H1 (cell line): ENCODE measurements at regions not wholly inside any gene's neighbourhood (a gene's known extent, or its start where the extent isn't known, plus 50 kb on each side); places are given as distances from the start of the nearest gene placed in this dataset.

Source experiments
- CTCF ChIA-PET: fragments of 300-600 bp; sonication (Branson Sonifier 250); formaldehyde crosslinking; loops from one replicate; lab custom pipeline; 2021; ENCODE audit not compliant: partially characterized antibody; lab: Charles Lee
- POLR2A ChIA-PET: fragments of 300-600 bp; sonication (Branson Sonifier 250); formaldehyde crosslinking; loops from one replicate; lab custom pipeline; 2021; ENCODE audit warnings: inconsistent platforms; ENCODE audit not compliant: partially characterized antibody; lab: Charles Lee
- DNase-seq, 2 experiments: peaks; one replicate each; pipeline versions ENCODE4 v3.0.0 to v3.0.0-alpha.2; 2010 to 2022; ENCODE audit warnings: low spot score in 2 of 2, low read depth in 1 of 2, mixed read lengths in 1 of 2
- FAIRE-seq: peaks from 2 replicates; lab custom pipeline; 2011; peaks lifted over from hg19 to GRCh38; lab: Jason Lieb, UNC
- H2AFZ ChIP-seq: 2 replicates; pipeline ENCODE4 v1.8.1; 2012; ENCODE audit warnings: low read length, inconsistent platforms
- H2AK5ac ChIP-seq: 2 replicates; pipeline ENCODE4 v1.6.1; 2013; ENCODE audit warnings: low read depth, low read length
- H2BK120ac ChIP-seq: replicated peaks from 2 replicates; pipeline ENCODE3; 2013; ENCODE audit warnings: low read depth, low read length, inconsistent platforms
- H2BK12ac ChIP-seq: 2 replicates; pipeline ENCODE4 v1.6.1; 2013; ENCODE audit warnings: low read depth, low read length
- H2BK15ac ChIP-seq: 2 replicates; pipeline ENCODE4 v1.6.1; 2013; ENCODE audit warnings: low read length
- H2BK20ac ChIP-seq: 2 replicates; pipeline ENCODE4 v1.6.1; 2013; ENCODE audit warnings: low read length
- H2BK5ac ChIP-seq: 2 replicates; pipeline ENCODE4 v1.6.1; 2013; ENCODE audit warnings: low read depth, low read length
- H3K14ac ChIP-seq: 2 replicates; pipeline ENCODE4 v1.6.1; 2013; ENCODE audit warnings: inconsistent platforms; ENCODE audit not compliant: insufficient read length
- H3K18ac ChIP-seq: 2 replicates; pipeline ENCODE4 v1.6.1; 2013; ENCODE audit warnings: low read length; ENCODE audit errors: extremely low read depth
- H3K23ac ChIP-seq: 2 replicates; pipeline ENCODE4 v1.6.1; 2013; ENCODE audit warnings: inconsistent platforms; ENCODE audit not compliant: insufficient read length
- H3K23me2 ChIP-seq: 2 replicates; pipeline ENCODE4 v1.6.1; 2013; ENCODE audit warnings: low read depth, low read length
- H3K27ac ChIP-seq: 2 replicates; pipeline ENCODE4 v1.6.1; 2011; ENCODE audit warnings: low read depth, low read length, inconsistent platforms
- H3K27me3 ChIP-seq, 4 experiments: replicated peaks in 1 of 4; 1 replicate in 1 of 4; 2 replicates in 3 of 4; pipeline versions ENCODE4 v1.6.1 to v1.8.1; 2011 to 2013; ENCODE audit warnings: low read length in 3 of 4, mild to moderate bottlenecking in 3 of 4, inconsistent platforms in 2 of 4, mixed read lengths in 2 of 4, moderate library complexity in 1 of 4; ENCODE audit not compliant: control insufficient read depth in 3 of 4, insufficient read depth in 3 of 4; ENCODE audit errors: extremely low read depth in 1 of 4
- H3K36me3 ChIP-seq, 4 experiments: 2 replicates each; pipeline versions ENCODE4 v1.6.1 to v1.8.1; 2011 to 2013; ENCODE audit warnings: mild to moderate bottlenecking in 4 of 4, low read length in 3 of 4, moderate library complexity in 2 of 4, control low read depth in 1 of 4, inconsistent platforms in 1 of 4; ENCODE audit not compliant: insufficient read depth in 4 of 4, control insufficient read depth in 2 of 4
- H3K4ac ChIP-seq: replicated peaks from 2 replicates; pipeline ENCODE3; 2013; ENCODE audit warnings: low read length, low read depth, mixed read lengths, inconsistent platforms; ENCODE audit not compliant: insufficient read length
- H3K4me1 ChIP-seq, 4 experiments: replicated peaks in 1 of 4; 1 replicate in 1 of 4; 2 replicates in 3 of 4; pipeline versions ENCODE4 v1.6.1 to v1.8.1; 2011 to 2013; ENCODE audit warnings: low read length in 3 of 4, inconsistent platforms in 2 of 4, mixed read lengths in 1 of 4; ENCODE audit not compliant: insufficient read depth in 4 of 4, control insufficient read depth in 3 of 4
- H3K4me2 ChIP-seq, 2 experiments: 2 replicates each; pipeline versions ENCODE4 v1.6.1 to v1.8.1; 2011 to 2013; ENCODE audit warnings: low read depth in 2 of 2, low read length in 2 of 2, control low read depth in 1 of 2, inconsistent platforms in 1 of 2, mild to moderate bottlenecking in 1 of 2; ENCODE audit not compliant: insufficient read depth in 1 of 2
- H3K4me3 ChIP-seq, 4 experiments: fragments of 200-600, 300-600 bp in 1 of 4; sonication (generic), shearing (Covaris generic), sonication (Bioruptor Twin) in 1 of 4; 2 replicates each; pipeline versions ENCODE4 v1.5.1 to v1.8.1; 2011 to 2016; ENCODE audit warnings: low read length in 4 of 4, low read depth in 3 of 4, control low read depth in 2 of 4, inconsistent platforms in 2 of 4, mild to moderate bottlenecking in 2 of 4, mixed read lengths in 1 of 4, moderate library complexity in 1 of 4; ENCODE audit not compliant: insufficient read depth in 2 of 4; ENCODE audit errors: extremely low read depth in 1 of 4
- H3K56ac ChIP-seq: replicated peaks from 2 replicates; pipeline ENCODE3; 2013; ENCODE audit warnings: low read depth, mild to moderate bottlenecking, mixed read lengths, low read length, inconsistent platforms; ENCODE audit not compliant: insufficient read length
- H3K79me1 ChIP-seq: 2 replicates; pipeline ENCODE4 v1.6.1; 2013; ENCODE audit warnings: low read depth, low read length, control low read depth
- H3K79me2 ChIP-seq, 2 experiments: 2 replicates each; pipeline versions ENCODE4 v1.6.1 to v1.8.1; 2012 to 2013; ENCODE audit warnings: low read length in 2 of 2, mild to moderate bottlenecking in 2 of 2, inconsistent platforms in 1 of 2; ENCODE audit not compliant: insufficient read depth in 2 of 2, control insufficient read depth in 1 of 2
- H3K9ac ChIP-seq, 4 experiments: replicated peaks in 1 of 4; 1 replicate in 1 of 4; 2 replicates in 3 of 4; pipeline versions ENCODE4 v1.6.1 to v1.8.1; 2011 to 2013; ENCODE audit warnings: low read depth in 3 of 4, low read length in 3 of 4, control low read depth in 2 of 4, mild to moderate bottlenecking in 2 of 4, moderate library complexity in 2 of 4, inconsistent platforms in 1 of 4; ENCODE audit errors: extremely low read depth in 1 of 4
- H3K9me3 ChIP-seq, 2 experiments: 2 replicates each; pipeline versions ENCODE4 v1.6.1 to v1.8.1; 2012 to 2013; ENCODE audit warnings: mild to moderate bottlenecking in 2 of 2, moderate library complexity in 2 of 2, control low read depth in 1 of 2, inconsistent platforms in 1 of 2, low read depth in 1 of 2, low read length in 1 of 2, mixed read lengths in 1 of 2; ENCODE audit not compliant: insufficient read depth in 2 of 2
- H4K20me1 ChIP-seq, 2 experiments: replicated peaks in 1 of 2; 2 replicates each; pipeline versions ENCODE3 to v1.8.1; 2011 to 2013; ENCODE audit warnings: inconsistent platforms in 2 of 2, low read length in 2 of 2, mild to moderate bottlenecking in 1 of 2; ENCODE audit not compliant: insufficient read depth in 2 of 2, control insufficient read depth in 1 of 2
- H4K5ac ChIP-seq: 2 replicates; pipeline ENCODE4 v1.6.1; 2013; ENCODE audit warnings: low read length, low read depth, mixed read lengths, inconsistent platforms; ENCODE audit not compliant: insufficient read length
- H4K8ac ChIP-seq: 2 replicates; pipeline ENCODE4 v1.8.0; 2013; ENCODE audit warnings: mild to moderate bottlenecking, moderate library complexity, low read length, inconsistent platforms; ENCODE audit not compliant: insufficient read depth; ENCODE audit errors: extremely low read depth
- H4K91ac ChIP-seq: replicated peaks from 2 replicates; pipeline ENCODE3; 2013; ENCODE audit warnings: low read length, mixed read lengths, inconsistent platforms; ENCODE audit not compliant: insufficient read length
- ASH2L ChIP-seq: fragments of 200-600, 300-600 bp; sonication (generic); IDR thresholded peaks from one replicate; pipeline ENCODE4 v1.7.1; 2017; ENCODE audit warnings: low read length
- BRCA1 ChIP-seq: IDR thresholded peaks from 2 replicates; pipeline ENCODE4 v1.6.1; 2012; ENCODE audit warnings: low read depth, low read length, improper control_type of control experiment
- CBX5 ChIP-seq: fragments of 300-800, 300-1000 bp; sonication (generic); IDR thresholded peaks from 2 replicates; pipeline ENCODE4 v1.7.1; 2016; ENCODE audit warnings: antibody characterized with exemption, low read length, low read depth
- EGR1 ChIP-seq: IDR thresholded peaks from 2 replicates; pipeline ENCODE4 v1.6.1; 2011; ENCODE audit warnings: low read depth, low read length, borderline replicate concordance
- KDM1A ChIP-seq: fragments of 200-600, 300-600 bp; sonication (generic); IDR thresholded peaks from 2 replicates; pipeline ENCODE4 v1.7.1; 2016; ENCODE audit warnings: mild to moderate bottlenecking, low read length, borderline replicate concordance
- KDM5A ChIP-seq: fragments of 200-600 bp; IDR thresholded peaks from 2 replicates; pipeline ENCODE4 v1.7.1; 2012; ENCODE audit warnings: mild to moderate bottlenecking, low read length, inconsistent platforms, mixed read lengths
- POU5F1 ChIP-seq: IDR thresholded peaks from 2 replicates; pipeline ENCODE4 v1.6.1; 2011; ENCODE audit warnings: low read depth, mild to moderate bottlenecking, low read length, moderate library complexity
- RFX5 ChIP-seq: IDR thresholded peaks from 2 replicates; pipeline ENCODE4 v1.6.1; 2011; ENCODE audit warnings: low read depth, low read length, improper control_type of control experiment, borderline replicate concordance
- SRF ChIP-seq: IDR thresholded peaks from 2 replicates; pipeline ENCODE4 v1.6.1; 2011; ENCODE audit warnings: mild to moderate bottlenecking, low read depth, low read length, moderate library complexity
- TBP ChIP-seq: IDR thresholded peaks from 2 replicates; pipeline ENCODE4 v1.6.1; 2011; ENCODE audit warnings: low read depth, low read length, improper control_type of control experiment
- TEAD4 ChIP-seq: IDR thresholded peaks from 2 replicates; pipeline ENCODE4 v1.6.1; 2012; ENCODE audit warnings: low read depth, low read length, inconsistent platforms, mixed read lengths
- WGBS, 2 experiments: shearing (Covaris generic) in 1 of 2; methylation state at CpG; one replicate each; pipeline versions ENCODE4 v1.1.6 to v1.1.7; 2013 to 2015; ENCODE audit warnings: low lambda C conversion rate in 2 of 2, mixed read lengths in 2 of 2, inconsistent platforms in 1 of 2, low coverage in 1 of 2, missing lambda C conversion rate in 1 of 2; ENCODE audit not compliant: insufficient replicate concordance in 2 of 2, insufficient coverage in 1 of 2, insufficient read length in 1 of 2; ENCODE audit errors: extremely low coverage in 1 of 2, missing lambda C conversion rate in 1 of 2; 5-methylcytosine and 5-hydroxymethylcytosine counted together
- TF ChIP-seq, protein P1 (sequence below): IDR thresholded peaks from 2 replicates; pipeline ENCODE4 v1.6.1; 2012; ENCODE audit warnings: low read length, inconsistent platforms
- TF ChIP-seq, protein P2 (sequence below): IDR thresholded peaks from 2 replicates; pipeline ENCODE4 v1.6.1; 2011; ENCODE audit warnings: low read depth, mild to moderate bottlenecking, low read length; ENCODE audit not compliant: insufficient read depth

DNA sequence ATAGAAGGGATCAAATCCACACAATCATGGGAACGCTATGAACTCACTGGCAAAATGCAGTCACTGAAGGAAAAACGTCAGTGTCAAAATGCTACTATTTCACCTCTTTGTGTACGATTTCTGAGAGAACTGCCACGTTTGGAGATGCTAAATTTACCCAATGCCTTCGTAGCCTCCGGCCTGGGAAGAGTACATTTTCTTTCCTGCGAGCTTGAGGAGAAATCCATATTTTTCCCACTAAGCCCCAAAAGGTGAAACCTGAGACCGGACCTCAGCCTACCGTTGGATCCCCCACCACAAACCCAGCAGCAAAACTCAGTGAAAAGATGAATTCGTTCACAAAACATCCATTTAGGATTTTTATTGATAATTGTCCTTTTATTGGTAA is 131.7 kb downstream of the GPX5 start:
- FAIRE-seq (no peak), DNase-seq (no peak)
- Histone ChIP-seq H3K18ac (no peak overlapping the region), H3K9ac (peak overlapping the region; percentile 41 to 74 (median 44); a peak in 6 of 7 replicates), H3K14ac (no peak overlapping the region), H3K56ac (no peak overlapping the region), H3K9me3 (no peaks in the 10 kb centered on the region), H3K79me2 (no peaks in the 10 kb centered on the region), H4K91ac (no peak overlapping the region), H2AK5ac (no peak overlapping the region), H3K4me3 (peak overlapping the region; percentile 70 to 97 (median 81)), H2BK15ac (no peak overlapping the region), H3K79me1 (no peaks in the 10 kb centered on the region), H3K27me3 (peaks cover 0 to 5% (median 2%) of the 10 kb centered on the region in 4 experiments; a peak in 4 of 7 replicates), H3K23ac (no peak overlapping the region), H2AFZ (peak overlapping the region; percentile 85), H2BK12ac (no peak overlapping the region), H4K8ac (no peak overlapping the region), H3K27ac (no peak overlapping the region), H2BK120ac (no peak overlapping the region), H3K4me2 (peak overlapping the region; percentile 62 to 86), H2BK5ac (no peak overlapping the region), H3K36me3 (no peaks in the 10 kb centered on the region), H3K4me1 (no peaks in the 10 kb centered on the region), H3K4ac (no peak overlapping the region), H4K5ac (no peak overlapping the region), H2BK20ac (no peak overlapping the region), H3K23me2 (peaks cover 10% of the 10 kb centered on the region; the same call in 1 of the 2 replicates), H4K20me1 (no peaks in the 10 kb centered on the region)
- ChIA-PET CTCF (interaction anchor here (1.2 kb wide), 1 partner anchor 21 kb away, joined by 3 read pairs; no protein-coding TSS in a partner anchor), POLR2A (no interaction called here)
- WGBS, 2 experiments = 5% methylated on average over 10 of the region's 10 CpGs; no CpG with 5 or more reads in 1 of the 2 experiments
- TF ChIP-seq BRCA1 = no peak
- TF ChIP-seq POU5F1 = no peak
- TF ChIP-seq, protein P1, sequence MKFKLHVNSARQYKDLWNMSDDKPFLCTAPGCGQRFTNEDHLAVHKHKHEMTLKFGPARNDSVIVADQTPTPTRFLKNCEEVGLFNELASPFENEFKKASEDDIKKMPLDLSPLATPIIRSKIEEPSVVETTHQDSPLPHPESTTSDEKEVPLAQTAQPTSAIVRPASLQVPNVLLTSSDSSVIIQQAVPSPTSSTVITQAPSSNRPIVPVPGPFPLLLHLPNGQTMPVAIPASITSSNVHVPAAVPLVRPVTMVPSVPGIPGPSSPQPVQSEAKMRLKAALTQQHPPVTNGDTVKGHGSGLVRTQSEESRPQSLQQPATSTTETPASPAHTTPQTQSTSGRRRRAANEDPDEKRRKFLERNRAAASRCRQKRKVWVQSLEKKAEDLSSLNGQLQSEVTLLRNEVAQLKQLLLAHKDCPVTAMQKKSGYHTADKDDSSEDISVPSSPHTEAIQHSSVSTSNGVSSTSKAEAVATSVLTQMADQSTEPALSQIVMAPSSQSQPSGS = no peak
- no peak for TF ChIP-seq SRF
- no peak for TF ChIP-seq TEAD4
- TF ChIP-seq TBP = no peak
- TF ChIP-seq, protein P2, sequence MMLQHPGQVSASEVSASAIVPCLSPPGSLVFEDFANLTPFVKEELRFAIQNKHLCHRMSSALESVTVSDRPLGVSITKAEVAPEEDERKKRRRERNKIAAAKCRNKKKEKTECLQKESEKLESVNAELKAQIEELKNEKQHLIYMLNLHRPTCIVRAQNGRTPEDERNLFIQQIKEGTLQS = no peak
- TF ChIP-seq EGR1 = no peak
- no peak for TF ChIP-seq RFX5
- TF ChIP-seq CBX5 = no peak
- no peak for TF ChIP-seq KDM5A
- no peak for TF ChIP-seq KDM1A
- TF ChIP-seq ASH2L = no peak
